Hypothalamus (tissue), 51 donors: ENCODE measurements at regions not wholly inside any gene's neighbourhood (a gene's known extent, or its start where the extent isn't known, plus 50 kb on each side); places are given as distances from the start of the nearest gene placed in this dataset.

Experiments used
- DNase-seq, 51 donors: peaks; one replicate each; lab custom pipeline; 2025; lab: John Stamatoyannopoulos, UW

GRCh38 chr11:113531083-113531482, 55.9 kb upstream of the DRD2 start:
- DNase-seq: no peak

- DNase-seq: no peak
Observed at GRCh38 chr11:113529606-113530005, 54.4 kb upstream of the DRD2 start.

- DNase-seq: no peak
Observed at GRCh38 chr11:113528982-113529381, 53.8 kb upstream of the DRD2 start.

- DNase-seq: no peak
Observed at GRCh38 chr11:113526521-113526920, 51.3 kb upstream of the DRD2 start.
